Body of pancreas (tissue), 4 donors: ENCODE measurements at regions not wholly inside any gene's neighbourhood (a gene's known extent, or its start where the extent isn't known, plus 50 kb on each side); places are given as distances from the start of the nearest gene placed in this dataset.

ENCODE experiments used
- POLR2A ChIP-seq, 3 donors: fragments of 450-650 bp; IDR thresholded peaks; one replicate each; pipeline ENCODE4 v1.6.1; 2016; ENCODE audit warnings: antibody characterized with exemption in 3 of 3, mild to moderate bottlenecking in 2 of 3
- TF ChIP-seq, protein P1 (sequence below), 7 experiments: fragments of 450-650 bp in 4 of 7; fragments of 200-600 bp in 3 of 7; sonication (generic) in 3 of 7; IDR thresholded peaks; one replicate each; pipeline ENCODE4 v1.5.1; 2016 to 2019; ENCODE audit warnings: antibody characterized with exemption in 7 of 7

DNA sequence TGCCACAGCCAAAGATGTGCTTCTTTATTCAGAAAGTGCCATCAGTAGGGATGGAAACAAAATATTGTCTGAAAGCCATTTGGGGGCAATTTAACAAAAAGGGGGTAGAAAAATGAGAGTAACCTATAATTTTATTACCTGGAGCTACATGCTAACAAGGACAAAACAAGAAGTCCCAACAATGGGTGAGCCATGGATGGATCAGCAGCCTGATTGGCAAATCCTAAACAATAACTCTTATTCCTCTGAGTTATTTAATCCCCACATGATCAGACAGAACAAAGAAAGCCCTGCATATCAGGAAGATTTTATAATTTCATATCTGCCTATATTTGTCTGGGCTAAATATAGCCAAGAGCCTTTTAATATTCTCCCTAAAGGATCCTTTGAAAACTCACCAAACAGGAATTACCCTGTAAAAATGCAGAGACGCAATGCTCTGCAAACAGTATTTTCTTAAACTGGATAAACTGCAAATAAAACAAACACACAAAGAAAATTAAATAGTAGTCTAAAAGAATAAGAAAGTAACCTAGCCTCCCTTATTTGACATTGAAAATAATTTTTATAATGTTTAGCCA is 483.4 kb downstream of the ZNF608 start:
- TF ChIP-seq, protein P1, sequence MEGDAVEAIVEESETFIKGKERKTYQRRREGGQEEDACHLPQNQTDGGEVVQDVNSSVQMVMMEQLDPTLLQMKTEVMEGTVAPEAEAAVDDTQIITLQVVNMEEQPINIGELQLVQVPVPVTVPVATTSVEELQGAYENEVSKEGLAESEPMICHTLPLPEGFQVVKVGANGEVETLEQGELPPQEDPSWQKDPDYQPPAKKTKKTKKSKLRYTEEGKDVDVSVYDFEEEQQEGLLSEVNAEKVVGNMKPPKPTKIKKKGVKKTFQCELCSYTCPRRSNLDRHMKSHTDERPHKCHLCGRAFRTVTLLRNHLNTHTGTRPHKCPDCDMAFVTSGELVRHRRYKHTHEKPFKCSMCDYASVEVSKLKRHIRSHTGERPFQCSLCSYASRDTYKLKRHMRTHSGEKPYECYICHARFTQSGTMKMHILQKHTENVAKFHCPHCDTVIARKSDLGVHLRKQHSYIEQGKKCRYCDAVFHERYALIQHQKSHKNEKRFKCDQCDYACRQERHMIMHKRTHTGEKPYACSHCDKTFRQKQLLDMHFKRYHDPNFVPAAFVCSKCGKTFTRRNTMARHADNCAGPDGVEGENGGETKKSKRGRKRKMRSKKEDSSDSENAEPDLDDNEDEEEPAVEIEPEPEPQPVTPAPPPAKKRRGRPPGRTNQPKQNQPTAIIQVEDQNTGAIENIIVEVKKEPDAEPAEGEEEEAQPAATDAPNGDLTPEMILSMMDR (IDR thresholded peaks at IDR 0.05): no peak
- TF ChIP-seq POLR2A (IDR thresholded peaks at IDR 0.05): no peak
